HEK293 (cell line): ENCODE measurements at regions not wholly inside any gene's neighbourhood (a gene's known extent, or its start where the extent isn't known, plus 50 kb on each side); places are given as distances from the start of the nearest gene placed in this dataset.

Experiments used
- CTCF ChIA-PET: fragments of 350-600 bp; formaldehyde crosslinking; extraction: SDS; loops from one replicate; lab custom pipeline; 2021; ENCODE audit warnings: antibody characterized with exemption; lab: Yijun Ruan, JAX
- POLR2A ChIA-PET: fragments of 300-600 bp; formaldehyde crosslinking; extraction: SDS; loops from one replicate; lab custom pipeline; 2020; ENCODE audit warnings: antibody characterized with exemption, inconsistent platforms; lab: Yijun Ruan, JAX
- H3K27ac ChIP-seq: fragments of 200-500 bp; sonication (Bioruptor generic); 2 replicates; pipeline ENCODE4 v1.5.1; 2014; ENCODE audit warnings: low read depth, low read length, control low read depth, inconsistent platforms; ENCODE audit errors: extremely low read depth
- H3K36me3 ChIP-seq, 2 experiments: fragments of 200-500 bp in 1 of 2; sonication (Bioruptor generic) in 1 of 2; 1 replicate in 1 of 2; 2 replicates in 1 of 2; pipeline ENCODE4 v1.5.1; 2014 to 2017; ENCODE audit warnings: inconsistent platforms in 2 of 2, low read length in 2 of 2; ENCODE audit not compliant: control insufficient read depth in 2 of 2, insufficient read depth in 1 of 2
- H3K4me1 ChIP-seq: fragments of 200-500 bp; sonication (Bioruptor generic); 2 replicates; pipeline ENCODE4 v1.5.1; 2014; ENCODE audit warnings: mild to moderate bottlenecking, low read length, inconsistent platforms; ENCODE audit not compliant: control insufficient read depth, insufficient read depth
- H3K4me3 ChIP-seq: 2 replicates; pipeline ENCODE4 v1.5.1; 2011; ENCODE audit warnings: low read depth, mild to moderate bottlenecking, control low read depth, low read length, moderate library complexity
- H3K9me3 ChIP-seq: fragments of 200-500 bp; sonication (Bioruptor generic); 2 replicates; pipeline ENCODE4 v1.5.1; 2014; ENCODE audit warnings: low read depth, low read length, inconsistent platforms; ENCODE audit not compliant: control insufficient read depth, insufficient read depth
- FEZF1 ChIP-seq: fragments of 450-650 bp; formaldehyde crosslinking; IDR thresholded peaks from 2 replicates; pipeline ENCODE4 v1.5.1; 2016; ENCODE audit warnings: missing biosample characterization, missing genetic modification characterization
- IKZF3 ChIP-seq: fragments of 450-650 bp; IDR thresholded peaks from 2 replicates; pipeline ENCODE4 v1.5.0; 2018; ENCODE audit warnings: missing biosample characterization, mild to moderate bottlenecking, missing genetic modification characterization, moderate library complexity
- TRIM28 ChIP-seq: IDR thresholded peaks from 2 replicates; pipeline ENCODE4 v1.6.1; 2011; ENCODE audit warnings: low read length, control low read depth, borderline replicate concordance
- WT1 ChIP-seq: fragments of 450-650 bp; formaldehyde crosslinking; IDR thresholded peaks from 2 replicates; pipeline ENCODE4 v1.5.1; 2016; ENCODE audit warnings: missing biosample characterization, missing genetic modification characterization
- ZBTB17 ChIP-seq: fragments of 450-650 bp; formaldehyde crosslinking; IDR thresholded peaks from 2 replicates; pipeline ENCODE4 v1.5.1; 2016; ENCODE audit warnings: missing biosample characterization, missing genetic modification characterization
- ZFHX2 ChIP-seq: fragments of 450-650 bp; formaldehyde crosslinking; conservative IDR thresholded peaks from 2 replicates; pipeline ENCODE4 v1.5.1; 2016; ENCODE audit warnings: missing biosample characterization, missing genetic modification characterization
- ZFP3 ChIP-seq: fragments of 450-650 bp; formaldehyde crosslinking; IDR thresholded peaks from 2 replicates; pipeline ENCODE4 v1.5.1; 2016; ENCODE audit warnings: low read depth, missing biosample characterization, missing genetic modification characterization
- ZNF140 ChIP-seq: fragments of 450-650 bp; formaldehyde crosslinking; IDR thresholded peaks from 2 replicates; pipeline ENCODE4 v1.5.1; 2016; ENCODE audit warnings: missing biosample characterization, missing genetic modification characterization
- ZNF157 ChIP-seq: fragments of 450-650 bp; formaldehyde crosslinking; IDR thresholded peaks from 2 replicates; pipeline ENCODE4 v1.5.1; 2016; ENCODE audit warnings: missing biosample characterization, missing genetic modification characterization
- ZNF561 ChIP-seq: fragments of 450-650 bp; IDR thresholded peaks from 2 replicates; pipeline ENCODE4 v1.5.1; 2018; ENCODE audit warnings: missing biosample characterization, missing genetic modification characterization, borderline replicate concordance
- ZNF571 ChIP-seq: fragments of 450-650 bp; formaldehyde crosslinking; IDR thresholded peaks from 2 replicates; pipeline ENCODE4 v1.5.0; 2017; ENCODE audit warnings: missing biosample characterization, missing genetic modification characterization
- ZNF600 ChIP-seq: fragments of 450-650 bp; formaldehyde crosslinking; IDR thresholded peaks from 2 replicates; pipeline ENCODE4 v1.5.1; 2016; ENCODE audit warnings: missing biosample characterization, missing genetic modification characterization
- ZNF658 ChIP-seq: fragments of 450-650 bp; formaldehyde crosslinking; IDR thresholded peaks from 2 replicates; pipeline ENCODE4; 2016; ENCODE audit warnings: missing biosample characterization, missing genetic modification characterization
- ZNF670 ChIP-seq: fragments of 450-650 bp; formaldehyde crosslinking; IDR thresholded peaks from 2 replicates; pipeline ENCODE4 v1.5.1; 2016; ENCODE audit warnings: missing biosample characterization, missing genetic modification characterization, low read depth
- ZNF701 ChIP-seq: fragments of 450-650 bp; formaldehyde crosslinking; IDR thresholded peaks from 2 replicates; pipeline ENCODE4 v1.5.1; 2016; ENCODE audit warnings: missing biosample characterization, missing genetic modification characterization
- ZNF777 ChIP-seq: fragments of 450-650 bp; formaldehyde crosslinking; IDR thresholded peaks from 2 replicates; pipeline ENCODE4 v1.5.1; 2017; ENCODE audit warnings: missing biosample characterization, missing genetic modification characterization, borderline replicate concordance
- ZNF830 ChIP-seq: fragments of 450-650 bp; IDR thresholded peaks from 2 replicates; pipeline ENCODE4 v1.5.0; 2018; ENCODE audit warnings: missing biosample characterization, missing genetic modification characterization, low read depth, mild to moderate bottlenecking, moderate library complexity
- ZSCAN16 ChIP-seq: fragments of 450-650 bp; formaldehyde crosslinking; IDR thresholded peaks from 2 replicates; pipeline ENCODE4 v1.5.1; 2016; ENCODE audit warnings: missing biosample characterization, missing genetic modification characterization
- ZSCAN30 ChIP-seq: fragments of 450-650 bp; IDR thresholded peaks from 2 replicates; pipeline ENCODE4 v1.5.1; 2018; ENCODE audit warnings: missing biosample characterization, mild to moderate bottlenecking, missing genetic modification characterization, moderate library complexity
- TF ChIP-seq, protein P1 (sequence below): fragments of 450-650 bp; formaldehyde crosslinking; IDR thresholded peaks from 2 replicates; pipeline ENCODE4 v1.5.0; 2017; ENCODE audit warnings: missing biosample characterization, missing genetic modification characterization, borderline replicate concordance
- TF ChIP-seq, protein P2 (sequence below): fragments of 450-650 bp; formaldehyde crosslinking; IDR thresholded peaks from 2 replicates; pipeline ENCODE4 v1.5.1; 2017; ENCODE audit warnings: missing biosample characterization, missing genetic modification characterization
- TF ChIP-seq, protein P3 (sequence below): fragments of 450-650 bp; formaldehyde crosslinking; IDR thresholded peaks from 2 replicates; pipeline ENCODE4 v1.5.1; 2016; ENCODE audit warnings: missing biosample characterization, missing genetic modification characterization
- TF ChIP-seq, protein P4 (sequence below): fragments of 450-650 bp; formaldehyde crosslinking; conservative IDR thresholded peaks from 2 replicates; pipeline ENCODE4 v1.5.1; 2016; ENCODE audit warnings: low read depth, missing biosample characterization, missing genetic modification characterization
- TF ChIP-seq, protein P5 (sequence below): fragments of 450-650 bp; formaldehyde crosslinking; IDR thresholded peaks from 2 replicates; pipeline ENCODE4 v1.5.1; 2016; ENCODE audit warnings: missing biosample characterization, missing genetic modification characterization

DNA sequence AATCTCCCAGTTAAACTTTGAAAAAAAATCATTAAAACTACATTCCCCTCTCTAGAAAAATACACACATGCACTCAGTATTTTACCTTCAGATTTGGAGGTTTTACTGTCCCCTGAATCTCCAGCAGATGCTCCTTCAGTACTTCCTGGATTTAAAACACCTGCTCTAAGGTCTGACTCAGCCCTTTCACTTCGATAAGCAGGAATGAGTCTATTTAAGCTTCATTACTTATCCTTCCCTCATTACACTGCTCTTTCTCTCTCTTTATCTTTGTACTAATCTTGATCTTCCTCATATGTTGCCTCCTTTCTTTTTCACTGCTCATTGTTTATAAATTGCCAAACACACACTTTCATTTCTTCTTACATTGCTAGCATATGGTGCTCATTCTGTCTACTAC, 443.9 kb downstream of the DIPK2A start:
- Histone ChIP-seq H3K4me1 (no peaks in the 10 kb centered on the region), H3K9me3 (no peaks in the 10 kb centered on the region), H3K4me3 (no peak overlapping the region), H3K27ac (no peak overlapping the region), H3K36me3 (no peaks in the 10 kb centered on the region)
- ChIA-PET CTCF (interaction anchor here (0.7 kb wide), 1 partner anchor 175 kb away, joined by 3 read pairs; no protein-coding TSS in a partner anchor), POLR2A (no interaction called here)
- TF ChIP-seq ZBTB17 (tag by site-specific recombination) (no peak), ZFHX2 (tag by site-specific recombination) (no peak), TRIM28 (no peak), ZFP3 (tag by site-specific recombination) (no peak), ZNF658 (tag by site-specific recombination) (no peak), FEZF1 (tag by site-specific recombination) (no peak), ZSCAN16 (no peak), WT1 (tag by site-specific recombination) (no peak), ZNF670 (tag by site-specific recombination) (no peak), ZNF830 (no peak), IKZF3 (no peak), ZNF600 (tag by site-specific recombination) (no peak), ZNF777 (tag by site-specific recombination) (no peak)
- TF ChIP-seq, protein P1, sequence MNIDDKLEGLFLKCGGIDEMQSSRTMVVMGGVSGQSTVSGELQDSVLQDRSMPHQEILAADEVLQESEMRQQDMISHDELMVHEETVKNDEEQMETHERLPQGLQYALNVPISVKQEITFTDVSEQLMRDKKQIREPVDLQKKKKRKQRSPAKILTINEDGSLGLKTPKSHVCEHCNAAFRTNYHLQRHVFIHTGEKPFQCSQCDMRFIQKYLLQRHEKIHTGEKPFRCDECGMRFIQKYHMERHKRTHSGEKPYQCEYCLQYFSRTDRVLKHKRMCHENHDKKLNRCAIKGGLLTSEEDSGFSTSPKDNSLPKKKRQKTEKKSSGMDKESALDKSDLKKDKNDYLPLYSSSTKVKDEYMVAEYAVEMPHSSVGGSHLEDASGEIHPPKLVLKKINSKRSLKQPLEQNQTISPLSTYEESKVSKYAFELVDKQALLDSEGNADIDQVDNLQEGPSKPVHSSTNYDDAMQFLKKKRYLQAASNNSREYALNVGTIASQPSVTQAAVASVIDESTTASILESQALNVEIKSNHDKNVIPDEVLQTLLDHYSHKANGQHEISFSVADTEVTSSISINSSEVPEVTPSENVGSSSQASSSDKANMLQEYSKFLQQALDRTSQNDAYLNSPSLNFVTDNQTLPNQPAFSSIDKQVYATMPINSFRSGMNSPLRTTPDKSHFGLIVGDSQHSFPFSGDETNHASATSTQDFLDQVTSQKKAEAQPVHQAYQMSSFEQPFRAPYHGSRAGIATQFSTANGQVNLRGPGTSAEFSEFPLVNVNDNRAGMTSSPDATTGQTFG (tag by site-specific recombination), result no peak
- TF ChIP-seq, protein P2, sequence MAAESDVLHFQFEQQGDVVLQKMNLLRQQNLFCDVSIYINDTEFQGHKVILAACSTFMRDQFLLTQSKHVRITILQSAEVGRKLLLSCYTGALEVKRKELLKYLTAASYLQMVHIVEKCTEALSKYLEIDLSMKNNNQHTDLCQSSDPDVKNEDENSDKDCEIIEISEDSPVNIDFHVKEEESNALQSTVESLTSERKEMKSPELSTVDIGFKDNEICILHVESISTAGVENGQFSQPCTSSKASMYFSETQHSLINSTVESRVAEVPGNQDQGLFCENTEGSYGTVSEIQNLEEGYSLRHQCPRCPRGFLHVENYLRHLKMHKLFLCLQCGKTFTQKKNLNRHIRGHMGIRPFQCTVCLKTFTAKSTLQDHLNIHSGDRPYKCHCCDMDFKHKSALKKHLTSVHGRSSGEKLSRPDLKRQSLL (tag by site-specific recombination), result no peak
- TF ChIP-seq, protein P3, sequence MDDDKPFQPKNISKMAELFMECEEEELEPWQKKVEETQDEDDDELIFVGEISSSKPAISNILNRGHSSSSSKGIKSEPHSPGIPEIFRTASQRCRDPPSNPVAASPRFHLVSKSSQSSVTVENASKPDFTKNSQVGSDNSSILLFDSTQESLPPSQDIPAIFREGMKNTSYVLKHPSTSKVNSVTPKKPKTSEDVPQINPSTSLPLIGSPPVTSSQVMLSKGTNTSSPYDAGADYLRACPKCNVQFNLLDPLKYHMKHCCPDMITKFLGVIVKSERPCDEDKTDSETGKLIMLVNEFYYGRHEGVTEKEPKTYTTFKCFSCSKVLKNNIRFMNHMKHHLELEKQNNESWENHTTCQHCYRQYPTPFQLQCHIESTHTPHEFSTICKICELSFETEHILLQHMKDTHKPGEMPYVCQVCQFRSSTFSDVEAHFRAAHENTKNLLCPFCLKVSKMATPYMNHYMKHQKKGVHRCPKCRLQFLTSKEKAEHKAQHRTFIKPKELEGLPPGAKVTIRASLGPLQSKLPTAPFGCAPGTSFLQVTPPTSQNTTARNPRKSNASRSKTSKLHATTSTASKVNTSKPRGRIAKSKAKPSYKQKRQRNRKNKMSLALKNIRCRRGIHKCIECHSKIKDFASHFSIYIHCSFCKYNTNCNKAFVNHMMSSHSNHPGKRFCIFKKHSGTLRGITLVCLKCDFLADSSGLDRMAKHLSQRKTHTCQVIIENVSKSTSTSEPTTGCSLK (tag by site-specific recombination), result no peak
- TF ChIP-seq, protein P4, sequence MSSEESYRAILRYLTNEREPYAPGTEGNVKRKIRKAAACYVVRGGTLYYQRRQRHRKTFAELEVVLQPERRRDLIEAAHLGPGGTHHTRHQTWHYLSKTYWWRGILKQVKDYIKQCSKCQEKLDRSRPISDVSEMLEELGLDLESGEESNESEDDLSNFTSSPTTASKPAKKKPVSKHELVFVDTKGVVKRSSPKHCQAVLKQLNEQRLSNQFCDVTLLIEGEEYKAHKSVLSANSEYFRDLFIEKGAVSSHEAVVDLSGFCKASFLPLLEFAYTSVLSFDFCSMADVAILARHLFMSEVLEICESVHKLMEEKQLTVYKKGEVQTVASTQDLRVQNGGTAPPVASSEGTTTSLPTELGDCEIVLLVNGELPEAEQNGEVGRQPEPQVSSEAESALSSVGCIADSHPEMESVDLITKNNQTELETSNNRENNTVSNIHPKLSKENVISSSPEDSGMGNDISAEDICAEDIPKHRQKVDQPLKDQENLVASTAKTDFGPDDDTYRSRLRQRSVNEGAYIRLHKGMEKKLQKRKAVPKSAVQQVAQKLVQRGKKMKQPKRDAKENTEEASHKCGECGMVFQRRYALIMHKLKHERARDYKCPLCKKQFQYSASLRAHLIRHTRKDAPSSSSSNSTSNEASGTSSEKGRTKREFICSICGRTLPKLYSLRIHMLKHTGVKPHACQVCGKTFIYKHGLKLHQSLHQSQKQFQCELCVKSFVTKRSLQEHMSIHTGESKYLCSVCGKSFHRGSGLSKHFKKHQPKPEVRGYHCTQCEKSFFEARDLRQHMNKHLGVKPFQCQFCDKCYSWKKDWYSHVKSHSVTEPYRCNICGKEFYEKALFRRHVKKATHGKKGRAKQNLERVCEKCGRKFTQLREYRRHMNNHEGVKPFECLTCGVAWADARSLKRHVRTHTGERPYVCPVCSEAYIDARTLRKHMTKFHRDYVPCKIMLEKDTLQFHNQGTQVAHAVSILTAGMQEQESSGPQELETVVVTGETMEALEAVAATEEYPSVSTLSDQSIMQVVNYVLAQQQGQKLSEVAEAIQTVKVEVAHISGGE (tag by site-specific recombination), result no peak

DNA sequence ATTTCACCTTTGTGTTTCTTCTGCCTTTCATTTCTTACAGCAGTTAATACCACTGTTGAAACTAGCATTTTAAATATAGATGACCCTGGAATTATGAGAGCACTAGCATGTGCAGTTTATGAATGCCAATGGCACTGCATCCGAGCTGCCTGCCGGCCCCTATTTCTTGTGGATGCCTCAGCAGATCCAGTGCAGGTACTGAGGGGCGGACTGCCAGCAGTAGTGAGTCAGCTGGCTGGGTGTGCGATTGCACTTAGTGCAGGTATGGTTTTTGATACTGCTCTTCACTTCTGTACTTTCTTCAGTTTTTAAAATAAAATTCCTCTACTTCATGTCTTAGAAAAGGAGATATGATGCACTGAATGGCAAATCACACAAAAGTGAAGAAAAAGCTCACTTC, 453.0 kb downstream of the DIPK2A start:
- Histone ChIP-seq H3K36me3 (no peaks in the 10 kb centered on the region), H3K4me1 (no peaks in the 10 kb centered on the region), H3K9me3 (no peaks in the 10 kb centered on the region), H3K27ac (no peak overlapping the region), H3K4me3 (no peak overlapping the region)
- ChIA-PET CTCF (no interaction called here), POLR2A (no interaction called here)
- no peak for TF ChIP-seq ZNF157 (tag by site-specific recombination)
- no peak for TF ChIP-seq ZSCAN30
- TF ChIP-seq, protein P2 (tag by site-specific recombination), result no peak
- no peak for TF ChIP-seq ZNF777 (tag by site-specific recombination)
- no peak for TF ChIP-seq ZNF140 (tag by site-specific recombination)
- TF ChIP-seq ZNF701 (tag by site-specific recombination), result no peak
- TF ChIP-seq ZNF830, result no peak
- no peak for TF ChIP-seq ZNF571
- TF ChIP-seq, protein P5, sequence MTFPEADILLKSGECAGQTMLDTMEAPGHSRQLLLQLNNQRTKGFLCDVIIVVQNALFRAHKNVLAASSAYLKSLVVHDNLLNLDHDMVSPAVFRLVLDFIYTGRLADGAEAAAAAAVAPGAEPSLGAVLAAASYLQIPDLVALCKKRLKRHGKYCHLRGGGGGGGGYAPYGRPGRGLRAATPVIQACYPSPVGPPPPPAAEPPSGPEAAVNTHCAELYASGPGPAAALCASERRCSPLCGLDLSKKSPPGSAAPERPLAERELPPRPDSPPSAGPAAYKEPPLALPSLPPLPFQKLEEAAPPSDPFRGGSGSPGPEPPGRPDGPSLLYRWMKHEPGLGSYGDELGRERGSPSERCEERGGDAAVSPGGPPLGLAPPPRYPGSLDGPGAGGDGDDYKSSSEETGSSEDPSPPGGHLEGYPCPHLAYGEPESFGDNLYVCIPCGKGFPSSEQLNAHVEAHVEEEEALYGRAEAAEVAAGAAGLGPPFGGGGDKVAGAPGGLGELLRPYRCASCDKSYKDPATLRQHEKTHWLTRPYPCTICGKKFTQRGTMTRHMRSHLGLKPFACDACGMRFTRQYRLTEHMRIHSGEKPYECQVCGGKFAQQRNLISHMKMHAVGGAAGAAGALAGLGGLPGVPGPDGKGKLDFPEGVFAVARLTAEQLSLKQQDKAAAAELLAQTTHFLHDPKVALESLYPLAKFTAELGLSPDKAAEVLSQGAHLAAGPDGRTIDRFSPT (tag by site-specific recombination), result no peak
- TF ChIP-seq ZNF561, result no peak
